H1 (cell line): ENCODE measurements at regions not wholly inside any gene's neighbourhood (a gene's known extent, or its start where the extent isn't known, plus 50 kb on each side); places are given as distances from the start of the nearest gene placed in this dataset.

Experiments used
- CTCF ChIA-PET: fragments of 300-600 bp; sonication (Branson Sonifier 250); formaldehyde crosslinking; loops from one replicate; lab custom pipeline; 2021; ENCODE audit not compliant: partially characterized antibody; lab: Charles Lee
- POLR2A ChIA-PET: fragments of 300-600 bp; sonication (Branson Sonifier 250); formaldehyde crosslinking; loops from one replicate; lab custom pipeline; 2021; ENCODE audit warnings: inconsistent platforms; ENCODE audit not compliant: partially characterized antibody; lab: Charles Lee
- DNase-seq, 2 experiments: peaks; one replicate each; pipeline versions ENCODE4 v3.0.0 to v3.0.0-alpha.2; 2010 to 2022; ENCODE audit warnings: low spot score in 2 of 2, low read depth in 1 of 2, mixed read lengths in 1 of 2
- FAIRE-seq: peaks from 2 replicates; lab custom pipeline; 2011; peaks lifted over from hg19 to GRCh38; lab: Jason Lieb, UNC
- H2AFZ ChIP-seq: 2 replicates; pipeline ENCODE4 v1.8.1; 2012; ENCODE audit warnings: low read length, inconsistent platforms
- H2AK5ac ChIP-seq: 2 replicates; pipeline ENCODE4 v1.6.1; 2013; ENCODE audit warnings: low read depth, low read length
- H2BK120ac ChIP-seq: replicated peaks from 2 replicates; pipeline ENCODE3; 2013; ENCODE audit warnings: low read depth, low read length, inconsistent platforms
- H2BK12ac ChIP-seq: 2 replicates; pipeline ENCODE4 v1.6.1; 2013; ENCODE audit warnings: low read depth, low read length
- H2BK15ac ChIP-seq: 2 replicates; pipeline ENCODE4 v1.6.1; 2013; ENCODE audit warnings: low read length
- H2BK20ac ChIP-seq: 2 replicates; pipeline ENCODE4 v1.6.1; 2013; ENCODE audit warnings: low read length
- H2BK5ac ChIP-seq: 2 replicates; pipeline ENCODE4 v1.6.1; 2013; ENCODE audit warnings: low read depth, low read length
- H3K14ac ChIP-seq: 2 replicates; pipeline ENCODE4 v1.6.1; 2013; ENCODE audit warnings: inconsistent platforms; ENCODE audit not compliant: insufficient read length
- H3K18ac ChIP-seq: 2 replicates; pipeline ENCODE4 v1.6.1; 2013; ENCODE audit warnings: low read length; ENCODE audit errors: extremely low read depth
- H3K23ac ChIP-seq: 2 replicates; pipeline ENCODE4 v1.6.1; 2013; ENCODE audit warnings: inconsistent platforms; ENCODE audit not compliant: insufficient read length
- H3K23me2 ChIP-seq: 2 replicates; pipeline ENCODE4 v1.6.1; 2013; ENCODE audit warnings: low read depth, low read length
- H3K27ac ChIP-seq: 2 replicates; pipeline ENCODE4 v1.6.1; 2011; ENCODE audit warnings: low read depth, low read length, inconsistent platforms
- H3K27me3 ChIP-seq, 4 experiments: replicated peaks in 1 of 4; 1 replicate in 1 of 4; 2 replicates in 3 of 4; pipeline versions ENCODE4 v1.6.1 to v1.8.1; 2011 to 2013; ENCODE audit warnings: low read length in 3 of 4, mild to moderate bottlenecking in 3 of 4, inconsistent platforms in 2 of 4, mixed read lengths in 2 of 4, moderate library complexity in 1 of 4; ENCODE audit not compliant: control insufficient read depth in 3 of 4, insufficient read depth in 3 of 4; ENCODE audit errors: extremely low read depth in 1 of 4
- H3K36me3 ChIP-seq, 4 experiments: 2 replicates each; pipeline versions ENCODE4 v1.6.1 to v1.8.1; 2011 to 2013; ENCODE audit warnings: mild to moderate bottlenecking in 4 of 4, low read length in 3 of 4, moderate library complexity in 2 of 4, control low read depth in 1 of 4, inconsistent platforms in 1 of 4; ENCODE audit not compliant: insufficient read depth in 4 of 4, control insufficient read depth in 2 of 4
- H3K4ac ChIP-seq: replicated peaks from 2 replicates; pipeline ENCODE3; 2013; ENCODE audit warnings: low read length, low read depth, mixed read lengths, inconsistent platforms; ENCODE audit not compliant: insufficient read length
- H3K4me1 ChIP-seq, 4 experiments: replicated peaks in 1 of 4; 1 replicate in 1 of 4; 2 replicates in 3 of 4; pipeline versions ENCODE4 v1.6.1 to v1.8.1; 2011 to 2013; ENCODE audit warnings: low read length in 3 of 4, inconsistent platforms in 2 of 4, mixed read lengths in 1 of 4; ENCODE audit not compliant: insufficient read depth in 4 of 4, control insufficient read depth in 3 of 4
- H3K4me2 ChIP-seq, 2 experiments: 2 replicates each; pipeline versions ENCODE4 v1.6.1 to v1.8.1; 2011 to 2013; ENCODE audit warnings: low read depth in 2 of 2, low read length in 2 of 2, control low read depth in 1 of 2, inconsistent platforms in 1 of 2, mild to moderate bottlenecking in 1 of 2; ENCODE audit not compliant: insufficient read depth in 1 of 2
- H3K4me3 ChIP-seq, 4 experiments: fragments of 200-600, 300-600 bp in 1 of 4; sonication (generic), shearing (Covaris generic), sonication (Bioruptor Twin) in 1 of 4; 2 replicates each; pipeline versions ENCODE4 v1.5.1 to v1.8.1; 2011 to 2016; ENCODE audit warnings: low read length in 4 of 4, low read depth in 3 of 4, control low read depth in 2 of 4, inconsistent platforms in 2 of 4, mild to moderate bottlenecking in 2 of 4, mixed read lengths in 1 of 4, moderate library complexity in 1 of 4; ENCODE audit not compliant: insufficient read depth in 2 of 4; ENCODE audit errors: extremely low read depth in 1 of 4
- H3K56ac ChIP-seq: replicated peaks from 2 replicates; pipeline ENCODE3; 2013; ENCODE audit warnings: low read depth, mild to moderate bottlenecking, mixed read lengths, low read length, inconsistent platforms; ENCODE audit not compliant: insufficient read length
- H3K79me1 ChIP-seq: 2 replicates; pipeline ENCODE4 v1.6.1; 2013; ENCODE audit warnings: low read depth, low read length, control low read depth
- H3K79me2 ChIP-seq, 2 experiments: 2 replicates each; pipeline versions ENCODE4 v1.6.1 to v1.8.1; 2012 to 2013; ENCODE audit warnings: low read length in 2 of 2, mild to moderate bottlenecking in 2 of 2, inconsistent platforms in 1 of 2; ENCODE audit not compliant: insufficient read depth in 2 of 2, control insufficient read depth in 1 of 2
- H3K9ac ChIP-seq, 4 experiments: replicated peaks in 1 of 4; 1 replicate in 1 of 4; 2 replicates in 3 of 4; pipeline versions ENCODE4 v1.6.1 to v1.8.1; 2011 to 2013; ENCODE audit warnings: low read depth in 3 of 4, low read length in 3 of 4, control low read depth in 2 of 4, mild to moderate bottlenecking in 2 of 4, moderate library complexity in 2 of 4, inconsistent platforms in 1 of 4; ENCODE audit errors: extremely low read depth in 1 of 4
- H3K9me3 ChIP-seq, 2 experiments: 2 replicates each; pipeline versions ENCODE4 v1.6.1 to v1.8.1; 2012 to 2013; ENCODE audit warnings: mild to moderate bottlenecking in 2 of 2, moderate library complexity in 2 of 2, control low read depth in 1 of 2, inconsistent platforms in 1 of 2, low read depth in 1 of 2, low read length in 1 of 2, mixed read lengths in 1 of 2; ENCODE audit not compliant: insufficient read depth in 2 of 2
- H4K20me1 ChIP-seq, 2 experiments: replicated peaks in 1 of 2; 2 replicates each; pipeline versions ENCODE3 to v1.8.1; 2011 to 2013; ENCODE audit warnings: inconsistent platforms in 2 of 2, low read length in 2 of 2, mild to moderate bottlenecking in 1 of 2; ENCODE audit not compliant: insufficient read depth in 2 of 2, control insufficient read depth in 1 of 2
- H4K5ac ChIP-seq: 2 replicates; pipeline ENCODE4 v1.6.1; 2013; ENCODE audit warnings: low read length, low read depth, mixed read lengths, inconsistent platforms; ENCODE audit not compliant: insufficient read length
- H4K8ac ChIP-seq: 2 replicates; pipeline ENCODE4 v1.8.0; 2013; ENCODE audit warnings: mild to moderate bottlenecking, moderate library complexity, low read length, inconsistent platforms; ENCODE audit not compliant: insufficient read depth; ENCODE audit errors: extremely low read depth
- H4K91ac ChIP-seq: replicated peaks from 2 replicates; pipeline ENCODE3; 2013; ENCODE audit warnings: low read length, mixed read lengths, inconsistent platforms; ENCODE audit not compliant: insufficient read length
- RNF2 ChIP-seq: fragments of 200-900, 300-1000 bp; sonication (generic); IDR thresholded peaks from 2 replicates; pipeline ENCODE4 v1.7.1; 2016; ENCODE audit warnings: borderline replicate concordance, low read depth, mild to moderate bottlenecking, antibody characterized with exemption, low read length; ENCODE audit not compliant: poor library complexity, severe bottlenecking; ENCODE audit errors: missing control alignments
- SP2 ChIP-seq: IDR thresholded peaks from 2 replicates; pipeline ENCODE4 v1.6.1; 2012; ENCODE audit warnings: mild to moderate bottlenecking, low read length, inconsistent platforms
- WGBS, 2 experiments: shearing (Covaris generic) in 1 of 2; methylation state at CpG; one replicate each; pipeline versions ENCODE4 v1.1.6 to v1.1.7; 2013 to 2015; ENCODE audit warnings: low lambda C conversion rate in 2 of 2, mixed read lengths in 2 of 2, inconsistent platforms in 1 of 2, low coverage in 1 of 2, missing lambda C conversion rate in 1 of 2; ENCODE audit not compliant: insufficient replicate concordance in 2 of 2, insufficient coverage in 1 of 2, insufficient read length in 1 of 2; ENCODE audit errors: extremely low coverage in 1 of 2, missing lambda C conversion rate in 1 of 2; 5-methylcytosine and 5-hydroxymethylcytosine counted together

DNA sequence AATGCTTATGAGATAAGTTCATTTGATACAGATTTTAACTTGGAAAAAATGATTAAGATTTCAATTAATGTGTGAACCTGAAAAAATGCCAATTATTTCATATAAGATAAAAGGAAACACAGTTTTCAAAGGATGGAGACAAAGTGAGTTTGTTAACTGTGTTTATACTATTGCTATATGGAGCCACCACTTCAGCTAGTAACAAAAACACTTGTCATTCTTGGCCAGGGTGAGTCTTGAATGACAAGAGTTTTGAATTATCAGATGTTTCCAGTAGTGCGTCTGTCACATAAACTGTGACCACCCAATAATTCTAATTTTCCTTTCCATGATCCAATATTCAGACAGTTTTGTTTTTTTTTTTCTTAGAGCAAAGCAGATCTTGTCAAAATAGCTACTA is 78.0 kb upstream of the GADL1 start:
- no peaks in the 10 kb centered on the region for H4K20me1 ChIP-seq
- no peak overlapping the region for H2AK5ac ChIP-seq
- H2BK15ac ChIP-seq: no peak overlapping the region
- ChIA-PET POLR2A (interaction anchor here (0.7 kb wide), 1 partner anchor 102 kb away, joined by 3 read pairs; no protein-coding TSS in a partner anchor), CTCF (no interaction called here)
- no peak overlapping the region for H2BK20ac ChIP-seq
- no peaks in the 10 kb centered on the region; a peak in 1 of 8 replicates for H3K36me3 ChIP-seq
- H3K4ac ChIP-seq: no peak overlapping the region
- H4K8ac ChIP-seq: no peak overlapping the region
- H4K5ac ChIP-seq: no peak overlapping the region
- no peak overlapping the region for H3K56ac ChIP-seq
- no peaks in the 10 kb centered on the region for H3K79me1 ChIP-seq
- 100% methylated on average over 1 of the region's 1 CpG; no CpG with 5 or more reads in 1 of the 2 experiments for WGBS, 2 experiments
- H3K23me2 ChIP-seq: no peaks in the 10 kb centered on the region; the same call in 1 of the 2 replicates
- no peak overlapping the region for H3K27ac ChIP-seq
- no peak overlapping the region for H2AFZ ChIP-seq
- no peak overlapping the region for H3K14ac ChIP-seq
- no peaks in the 10 kb centered on the region for H3K9me3 ChIP-seq
- H3K79me2 ChIP-seq: no peaks in the 10 kb centered on the region
- H4K91ac ChIP-seq: no peak overlapping the region
- H2BK5ac ChIP-seq: no peak overlapping the region
- H3K18ac ChIP-seq: no peak overlapping the region
- no peak overlapping the region for H3K23ac ChIP-seq
- no peak for DNase-seq
- no peaks in the 10 kb centered on the region for H3K4me1 ChIP-seq
- H2BK120ac ChIP-seq: no peak overlapping the region
- H3K27me3 ChIP-seq: peaks cover 0 to 1% (median 0%) of the 10 kb centered on the region in 4 experiments; a peak in 1 of 7 replicates
- FAIRE-seq: no peak
- no peak overlapping the region for H3K4me3 ChIP-seq
- H3K4me2 ChIP-seq: no peak overlapping the region
- no peak overlapping the region for H3K9ac ChIP-seq
- H2BK12ac ChIP-seq: no peak overlapping the region
- TF ChIP-seq SP2 (no peak), RNF2 (no peak)
